Activated naive CD4-positive, alpha-beta T cell treated with anti-CD3 and anti-CD28 coated beads for 36 hours (primary cell): ENCODE measurements at regions not wholly inside any gene's neighbourhood (a gene's known extent, or its start where the extent isn't known, plus 50 kb on each side); places are given as distances from the start of the nearest gene placed in this dataset.

Experiments used
- CTCF ChIA-PET: fragments of 350-600 bp; sonication (Branson Sonifier 250); formaldehyde crosslinking; loops from one replicate; lab custom pipeline; 2021; ENCODE audit warnings: antibody characterized with exemption; lab: Charles Lee
- DNase-seq: peaks from one replicate; pipeline ENCODE4 v3.0.0-alpha.2; 2020
- H3K27ac Mint-ChIP-seq: one replicate; pipeline ENCODE4 v1.8.0; 2021; ENCODE audit warnings: mild to moderate bottlenecking, mixed read lengths
- H3K27me3 Mint-ChIP-seq: one replicate; pipeline ENCODE4 v1.8.0; 2021; ENCODE audit warnings: low read depth, mixed read lengths
- H3K36me3 Mint-ChIP-seq: one replicate; pipeline ENCODE4 v1.8.0; 2021; ENCODE audit warnings: low read depth, mixed read lengths
- H3K4me1 Mint-ChIP-seq: one replicate; pipeline ENCODE4 v1.8.0; 2021; ENCODE audit warnings: low read depth, mixed read lengths
- H3K4me3 Mint-ChIP-seq: one replicate; pipeline ENCODE4 v1.8.0; 2021; ENCODE audit warnings: mild to moderate bottlenecking, moderate library complexity, mixed read lengths
- H3K9me3 Mint-ChIP-seq: one replicate; pipeline ENCODE4 v1.8.0; 2021; ENCODE audit warnings: mixed read lengths
- intact Hi-C: fragments of 100-400 bp; cut with micrococcal nuclease; formaldehyde crosslinking; loops from one replicate; pipeline ENCODE4 v1.15.1; 2023

DNA sequence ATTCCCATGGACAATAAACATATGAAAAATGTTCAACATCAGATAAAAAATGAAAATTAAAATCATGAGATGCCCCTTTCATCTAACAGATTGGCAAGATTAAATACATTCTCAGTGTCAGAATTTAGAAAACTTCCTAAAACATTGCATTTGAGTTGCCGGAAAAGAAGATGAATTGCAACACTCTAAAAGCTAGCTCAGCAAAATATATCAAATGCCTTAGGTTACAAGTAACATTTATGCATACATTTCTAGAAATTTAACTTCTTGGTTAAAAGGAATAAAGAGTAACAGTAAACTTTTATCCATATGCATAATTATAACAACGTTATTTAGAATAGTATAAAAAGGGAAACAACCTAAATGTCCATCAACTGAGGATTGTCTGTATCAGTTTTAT lies 239.0 kb downstream of the PMP22 start:
- H3K27me3 Mint-ChIP-seq, result peaks cover 9% of the 10 kb centered on the region
- DNase-seq, result no peak
- no peak overlapping the region for H3K27ac Mint-ChIP-seq
- no peaks in the 10 kb centered on the region for H3K36me3 Mint-ChIP-seq
- H3K4me1 Mint-ChIP-seq, result no peaks in the 10 kb centered on the region
- intact Hi-C loops, result no loop called here
- CTCF ChIA-PET, result no interaction called here
- no peak overlapping the region for H3K4me3 Mint-ChIP-seq
- no peaks in the 10 kb centered on the region for H3K9me3 Mint-ChIP-seq

DNA sequence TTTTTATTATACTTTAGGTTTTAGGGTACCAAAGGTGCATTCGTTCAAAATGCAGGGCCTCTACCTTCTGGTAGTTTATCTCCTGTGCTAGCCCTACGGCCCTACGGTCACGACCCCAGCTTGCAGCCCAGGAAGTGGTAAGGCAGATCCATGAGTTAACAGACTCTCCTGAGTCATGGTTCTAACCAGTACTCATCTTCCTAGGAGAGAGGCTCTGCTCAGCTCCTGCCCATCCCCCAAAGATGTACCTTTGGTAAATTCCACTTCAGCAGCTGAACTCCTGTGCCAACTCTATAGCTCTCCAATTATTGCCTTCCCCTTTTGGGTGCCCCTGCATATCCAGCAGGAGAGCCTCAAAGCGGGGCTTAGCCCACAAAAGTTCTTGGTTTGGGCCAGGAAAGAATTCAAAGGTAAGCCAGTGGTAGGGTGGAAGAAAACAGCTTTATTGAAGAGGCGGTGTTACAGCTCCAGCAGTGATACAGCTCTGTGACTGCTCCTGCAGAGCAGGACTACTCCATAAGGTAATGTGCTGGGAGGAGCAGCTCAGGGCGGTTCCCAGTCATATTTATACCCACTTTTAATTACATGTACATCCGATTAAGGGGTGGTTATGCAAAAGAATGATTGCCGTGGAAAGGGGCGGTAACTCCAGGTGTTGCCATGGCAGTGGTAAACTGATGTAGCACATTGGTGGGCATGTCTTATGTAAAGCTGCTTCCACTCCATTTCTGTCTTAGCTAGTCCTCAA lies 241.4 kb downstream of the PMP22 start:
- CTCF ChIA-PET, result no interaction called here
- no peak for DNase-seq
- Mint-ChIP-seq H3K9me3 (no peaks in the 10 kb centered on the region), H3K4me3 (no peak overlapping the region), H3K27ac (no peak overlapping the region), H3K36me3 (no peaks in the 10 kb centered on the region), H3K4me1 (no peaks in the 10 kb centered on the region), H3K27me3 (peaks cover 11% of the 10 kb centered on the region)
- intact Hi-C loops, result no loop called here

DNA sequence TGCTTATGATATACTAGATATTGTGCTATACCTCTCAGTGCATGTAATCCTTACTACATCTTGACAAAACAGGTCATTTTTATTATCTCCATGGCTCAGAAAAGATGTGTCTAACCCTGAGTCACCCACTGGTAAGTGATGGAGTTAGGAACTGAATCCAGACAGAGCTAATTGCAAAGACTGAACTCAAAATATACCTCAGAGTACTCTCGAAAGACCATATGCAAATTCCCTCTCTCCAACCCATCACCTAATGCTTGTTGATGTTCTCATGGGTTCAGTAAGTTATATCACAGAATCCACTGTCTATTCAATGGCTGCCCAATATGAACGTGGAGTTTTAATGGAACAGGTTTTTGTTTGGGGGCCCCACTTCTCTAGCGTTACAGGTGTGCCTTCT lies 246.0 kb downstream of the PMP22 start:
- H3K27ac Mint-ChIP-seq, result no peak overlapping the region
- H3K4me1 Mint-ChIP-seq, result no peaks in the 10 kb centered on the region
- CTCF ChIA-PET, result no interaction called here
- H3K9me3 Mint-ChIP-seq, result no peaks in the 10 kb centered on the region
- no peaks in the 10 kb centered on the region for H3K36me3 Mint-ChIP-seq
- intact Hi-C loops, result no loop called here
- no peak for DNase-seq
- H3K4me3 Mint-ChIP-seq, result no peak overlapping the region
- peaks cover 5% of the 10 kb centered on the region for H3K27me3 Mint-ChIP-seq

GRCh38 chr17:15012351-15012980 lies 252.7 kb downstream of the PMP22 start:
- CTCF ChIA-PET, result no interaction called here
- Mint-ChIP-seq H3K4me1 (no peaks in the 10 kb centered on the region), H3K27me3 (peaks cover 2% of the 10 kb centered on the region), H3K27ac (no peak overlapping the region), H3K36me3 (no peaks in the 10 kb centered on the region), H3K4me3 (no peak overlapping the region), H3K9me3 (no peaks in the 10 kb centered on the region)
- no peak for DNase-seq
- intact Hi-C loops, result no loop called here

- Mint-ChIP-seq H3K4me3 (no peak overlapping the region), H3K27me3 (peaks cover 2% of the 10 kb centered on the region), H3K36me3 (no peaks in the 10 kb centered on the region), H3K27ac (no peak overlapping the region), H3K9me3 (no peaks in the 10 kb centered on the region), H3K4me1 (no peaks in the 10 kb centered on the region)
- intact Hi-C loops, result no loop called here
- no peak for DNase-seq
- CTCF ChIA-PET, result interaction anchor here (0.7 kb wide), 1 partner anchor 1416 kb away, joined by 3 read pairs; no protein-coding TSS in a partner anchor
Measured at GRCh38 chr17:15009087-15009486, 256.0 kb downstream of the PMP22 start.

GRCh38 chr17:15007147-15007553 lies 258.0 kb downstream of the PMP22 start:
- H3K4me1 Mint-ChIP-seq, result no peaks in the 10 kb centered on the region
- CTCF ChIA-PET, result no interaction called here
- H3K9me3 Mint-ChIP-seq, result no peaks in the 10 kb centered on the region
- H3K27ac Mint-ChIP-seq, result no peak overlapping the region
- intact Hi-C loops, result no loop called here
- no peaks in the 10 kb centered on the region for H3K36me3 Mint-ChIP-seq
- no peak overlapping the region for H3K4me3 Mint-ChIP-seq
- DNase-seq, result no peak
- H3K27me3 Mint-ChIP-seq, result peaks cover 3% of the 10 kb centered on the region

GRCh38 chr17:15006421-15007128 lies 258.6 kb downstream of the PMP22 start:
- CTCF ChIA-PET, result interaction anchor here (0.6 kb wide), 1 partner anchor 111 kb away, joined by 3 read pairs; no protein-coding TSS in a partner anchor
- no peaks in the 10 kb centered on the region for H3K36me3 Mint-ChIP-seq
- no peaks in the 10 kb centered on the region for H3K9me3 Mint-ChIP-seq
- no peak for DNase-seq
- no peak overlapping the region for H3K4me3 Mint-ChIP-seq
- H3K27me3 Mint-ChIP-seq, result peaks cover 4% of the 10 kb centered on the region
- intact Hi-C loops, result no loop called here
- H3K27ac Mint-ChIP-seq, result no peak overlapping the region
- H3K4me1 Mint-ChIP-seq, result no peaks in the 10 kb centered on the region

GRCh38 chr17:15000661-15001060 lies 264.5 kb downstream of the PMP22 start:
- CTCF ChIA-PET, result no interaction called here
- Mint-ChIP-seq H3K4me3 (no peak overlapping the region), H3K36me3 (no peaks in the 10 kb centered on the region), H3K4me1 (no peaks in the 10 kb centered on the region), H3K27me3 (peaks cover 12% of the 10 kb centered on the region), H3K9me3 (peaks cover 2% of the 10 kb centered on the region), H3K27ac (no peak overlapping the region)
- no peak for DNase-seq
- intact Hi-C loops, result no loop called here

DNA sequence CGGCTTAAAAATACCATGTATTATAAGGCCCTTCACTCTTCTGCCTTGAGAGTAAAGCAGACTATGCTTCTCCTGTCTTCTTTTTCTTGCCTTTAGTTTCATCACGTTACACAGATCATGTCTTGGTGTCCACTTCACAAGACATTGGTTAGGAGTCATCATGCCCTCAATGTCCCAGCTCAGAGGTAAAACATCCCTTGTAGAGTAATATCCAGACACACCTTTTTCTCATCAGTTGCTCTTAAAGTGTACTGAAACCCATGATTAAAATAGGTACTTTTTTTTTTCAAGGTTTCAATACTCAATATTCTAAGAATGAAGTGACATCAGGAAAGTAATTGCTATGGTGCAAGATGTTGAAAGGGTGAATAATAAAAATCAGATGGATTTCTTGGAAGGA lies 267.8 kb downstream of the PMP22 start:
- DNase-seq, result no peak
- Mint-ChIP-seq H3K9me3 (peaks cover 2% of the 10 kb centered on the region), H3K27me3 (peaks cover 15% of the 10 kb centered on the region), H3K27ac (no peak overlapping the region), H3K4me3 (no peak overlapping the region), H3K36me3 (no peaks in the 10 kb centered on the region), H3K4me1 (no peaks in the 10 kb centered on the region)
- CTCF ChIA-PET, result no interaction called here
- intact Hi-C loops, result no loop called here

GRCh38 chr17:14986127-14986526 lies 279.0 kb downstream of the PMP22 start:
- H3K9me3 Mint-ChIP-seq, result no peaks in the 10 kb centered on the region
- H3K36me3 Mint-ChIP-seq, result no peaks in the 10 kb centered on the region
- no peak overlapping the region for H3K4me3 Mint-ChIP-seq
- intact Hi-C loops, result no loop called here
- H3K4me1 Mint-ChIP-seq, result no peaks in the 10 kb centered on the region
- H3K27me3 Mint-ChIP-seq, result peaks cover 16% of the 10 kb centered on the region
- H3K27ac Mint-ChIP-seq, result no peak overlapping the region
- DNase-seq, result no peak
- CTCF ChIA-PET, result no interaction called here

GRCh38 chr17:14972844-14973243 lies 292.3 kb downstream of the PMP22 start:
- H3K27ac Mint-ChIP-seq, result no peak overlapping the region
- no peaks in the 10 kb centered on the region for H3K36me3 Mint-ChIP-seq
- no peak for DNase-seq
- H3K9me3 Mint-ChIP-seq, result peaks cover 23% of the 10 kb centered on the region
- H3K4me1 Mint-ChIP-seq, result no peaks in the 10 kb centered on the region
- intact Hi-C loops, result no loop called here
- H3K27me3 Mint-ChIP-seq, result peaks cover 30% of the 10 kb centered on the region
- no peak overlapping the region for H3K4me3 Mint-ChIP-seq
- CTCF ChIA-PET, result no interaction called here

DNA sequence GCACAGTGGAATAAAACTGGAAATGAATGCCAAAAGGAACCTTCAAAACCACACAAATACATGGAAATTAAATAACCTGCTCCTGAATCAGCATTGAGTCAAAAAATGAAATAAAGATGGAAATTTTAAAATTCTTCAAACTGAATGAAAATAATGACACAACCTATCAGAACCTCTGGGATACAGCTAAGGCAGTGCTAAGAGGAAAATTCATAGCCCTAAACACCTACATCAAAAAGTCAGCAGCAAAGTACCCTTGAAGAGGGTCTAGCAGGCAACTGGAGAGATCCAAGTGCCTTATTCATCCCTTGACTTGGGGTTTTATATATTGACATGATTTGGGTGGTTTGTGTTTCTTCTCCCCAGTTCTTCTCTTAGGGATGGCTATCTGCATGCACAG lies 294.1 kb downstream of the PMP22 start:
- intact Hi-C loops, result no loop called here
- CTCF ChIA-PET, result no interaction called here
- Mint-ChIP-seq H3K4me3 (no peak overlapping the region), H3K36me3 (no peaks in the 10 kb centered on the region), H3K9me3 (peaks cover 23% of the 10 kb centered on the region), H3K27me3 (peaks cover 32% of the 10 kb centered on the region), H3K27ac (no peak overlapping the region), H3K4me1 (no peaks in the 10 kb centered on the region)
- no peak for DNase-seq
